ENCODE measurements at regions not wholly inside any gene's neighbourhood (a gene's known extent, or its start where the extent isn't known, plus 50 kb on each side); places are given as distances from the start of the nearest gene placed in this dataset.

- TF ChIP-seq CTCF (IDR thresholded peaks at IDR 0.05; ENCODE audit: low read depth, low read length, poor library complexity, severe bottlenecking) (no peak), EZH2phosphoT487 (IDR thresholded peaks at IDR 0.05; ENCODE audit: borderline replicate concordance, low read length) (no peak)
Measured at GRCh38 chr11:42536611-42537360, 775.0 kb upstream of the API5 start.

Data from DOHH2 (cell line).